Right renal cortex interstitium (tissue), 3 donors: ENCODE measurements at regions not wholly inside any gene's neighbourhood (a gene's known extent, or its start where the extent isn't known, plus 50 kb on each side); places are given as distances from the start of the nearest gene placed in this dataset.

ENCODE experiments used
- DNase-seq, 3 donors: peaks; one replicate each; pipeline ENCODE4 v3.0.0-alpha.2; 2013; ENCODE audit warnings: low read depth in 3 of 3, low spot score in 2 of 3

DNA sequence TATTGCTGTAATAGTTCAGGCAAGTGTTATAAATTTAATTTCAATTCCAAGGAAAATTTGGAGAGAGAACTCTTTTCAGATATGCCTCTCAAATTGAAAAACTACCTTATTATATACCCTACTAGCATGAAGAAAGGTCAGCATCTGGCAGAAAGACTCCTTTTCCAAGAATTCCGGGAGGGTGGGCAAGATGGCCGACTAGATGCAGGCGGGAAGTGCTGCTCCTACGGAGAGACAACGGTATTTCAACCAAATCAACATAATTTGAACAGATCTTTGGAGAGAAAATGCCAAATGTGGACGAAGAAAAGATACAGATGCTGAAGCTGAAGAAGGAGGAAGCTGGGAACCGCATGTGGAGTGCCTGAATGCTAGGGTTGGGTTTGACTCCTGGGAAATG, 53.8 kb upstream of the INTU start:
- DNase-seq = no peak

DNA sequence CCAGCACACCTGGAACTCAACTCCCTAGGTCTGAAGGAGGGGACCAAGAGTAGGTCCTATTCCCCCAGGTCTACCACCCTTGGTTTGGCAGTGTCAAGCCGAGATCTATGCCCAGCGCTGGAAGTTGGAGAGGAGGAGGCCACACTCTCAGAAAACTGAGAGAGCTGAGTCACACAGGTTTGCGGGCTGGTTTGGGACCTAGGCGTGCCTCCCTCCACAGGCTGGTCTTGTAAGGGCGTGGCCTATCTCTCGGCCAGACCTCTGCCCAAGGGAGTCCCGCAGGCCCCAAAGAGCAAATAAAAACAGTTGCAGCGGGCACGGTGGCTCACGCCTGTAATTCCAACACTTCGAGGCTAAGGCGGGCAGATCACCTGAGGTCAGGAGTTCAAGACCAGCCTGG, 52.9 kb upstream of the INTU start:
- no peak for DNase-seq

DNA sequence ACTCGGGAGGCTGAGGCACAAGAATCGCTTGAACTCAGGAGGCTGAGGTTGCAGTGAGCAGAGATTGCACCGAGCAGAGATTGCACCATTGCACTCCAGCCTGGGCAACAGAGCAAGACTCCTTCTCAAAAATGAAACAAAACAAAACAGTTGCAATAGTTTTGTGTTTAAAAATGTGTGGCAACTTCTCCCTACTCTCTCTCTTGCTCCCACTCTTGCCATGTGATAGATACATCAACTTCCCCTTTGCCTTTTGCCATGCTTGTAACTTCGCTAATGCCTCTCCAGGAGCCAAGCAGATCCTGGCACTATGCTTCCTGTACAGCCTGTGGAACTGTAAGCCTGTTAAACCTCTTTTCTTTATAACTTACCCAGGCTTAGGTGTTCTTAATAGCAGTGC, 52.5 kb upstream of the INTU start:
- DNase-seq = no peak

- no peak for DNase-seq
Measured at GRCh38 chr4:127580891-127581290, 51.9 kb upstream of the INTU start.
